SK-N-MC (cell line): ENCODE measurements at regions not wholly inside any gene's neighbourhood (a gene's known extent, or its start where the extent isn't known, plus 50 kb on each side); places are given as distances from the start of the nearest gene placed in this dataset.

Source experiments
- EZH2 ChIP-seq: fragments of 200-600 bp; sonication (generic); IDR thresholded peaks from one replicate; pipeline ENCODE4 v1.6.1; 2017; ENCODE audit warnings: antibody characterized with exemption
- FOXP2 ChIP-seq: optimal IDR thresholded peaks from 2 replicates; pipeline ENCODE3; 2011; ENCODE audit warnings: mild to moderate bottlenecking, moderate library complexity; ENCODE audit not compliant: insufficient read depth; ENCODE audit errors: extremely low read length, control extremely low read depth
- POLR2AphosphoS5 ChIP-seq: IDR thresholded peaks from 2 replicates; pipeline ENCODE4 v1.6.1; 2012; ENCODE audit warnings: mild to moderate bottlenecking, low read depth, low read length, borderline replicate concordance

GRCh38 chr1:208654241-208654640, 410.1 kb upstream of the PLXNA2 start:
- no peak for TF ChIP-seq POLR2AphosphoS5
- TF ChIP-seq EZH2 = no peak
- TF ChIP-seq FOXP2 = no peak
